ENCODE measurements at regions not wholly inside any gene's neighbourhood (a gene's known extent, or its start where the extent isn't known, plus 50 kb on each side); places are given as distances from the start of the nearest gene placed in this dataset.
"Not testable (repeated sequence)": the region's sequence is repeated elsewhere in the genome, so short reads cannot be mapped to it uniquely, and the experiment has no call there.

DNA sequence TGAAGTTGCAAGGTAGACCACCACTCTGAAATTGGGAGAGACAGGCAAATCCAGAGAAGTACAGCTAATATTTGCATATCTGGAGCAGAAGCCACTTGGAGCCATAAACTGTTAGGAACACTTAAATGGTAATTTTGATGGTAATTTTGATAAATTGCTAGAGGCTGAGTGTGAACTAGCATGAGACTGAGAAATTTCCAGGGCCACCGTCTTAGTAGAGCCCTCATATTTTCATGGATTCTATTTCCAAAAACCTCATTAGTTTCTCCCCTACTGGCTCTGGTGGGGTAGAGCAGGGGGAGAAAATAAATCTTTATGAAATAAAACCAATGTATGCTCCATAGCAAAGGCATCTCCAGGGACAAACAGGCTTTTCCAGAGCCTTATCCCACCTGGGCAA is 429.4 kb upstream of the DIPK2B start:
- no peak for DNase-seq

- DNase-seq: no peak
Observed at GRCh38 chrX:45628041-45628440, 427.4 kb upstream of the DIPK2B start.

DNA sequence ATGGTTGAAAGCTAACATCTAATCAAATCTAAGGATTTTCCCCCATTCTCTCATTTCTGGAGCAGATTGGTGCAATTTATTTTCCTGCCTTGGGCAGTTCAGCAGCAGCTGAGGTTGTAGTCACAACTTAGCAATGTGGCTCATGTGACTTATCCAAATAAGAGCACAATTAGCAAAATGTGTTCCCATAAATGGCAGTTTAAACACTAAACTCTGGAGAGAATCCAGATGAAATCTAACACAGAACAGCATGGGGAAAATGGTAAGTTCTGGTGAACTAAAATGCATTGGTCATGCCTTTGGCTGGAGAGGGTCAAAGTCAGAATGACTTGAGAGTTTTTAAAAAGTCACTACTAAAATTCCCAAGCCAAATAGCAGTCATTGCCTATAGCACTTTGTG is 422.6 kb upstream of the DIPK2B start:
- no peak for DNase-seq

GRCh38 chrX:45622538-45622937 is 421.9 kb upstream of the DIPK2B start:
- DNase-seq: no peak

- no peak for DNase-seq
Observed at GRCh38 chrX:45622042-45622423, 421.4 kb upstream of the DIPK2B start.

DNA sequence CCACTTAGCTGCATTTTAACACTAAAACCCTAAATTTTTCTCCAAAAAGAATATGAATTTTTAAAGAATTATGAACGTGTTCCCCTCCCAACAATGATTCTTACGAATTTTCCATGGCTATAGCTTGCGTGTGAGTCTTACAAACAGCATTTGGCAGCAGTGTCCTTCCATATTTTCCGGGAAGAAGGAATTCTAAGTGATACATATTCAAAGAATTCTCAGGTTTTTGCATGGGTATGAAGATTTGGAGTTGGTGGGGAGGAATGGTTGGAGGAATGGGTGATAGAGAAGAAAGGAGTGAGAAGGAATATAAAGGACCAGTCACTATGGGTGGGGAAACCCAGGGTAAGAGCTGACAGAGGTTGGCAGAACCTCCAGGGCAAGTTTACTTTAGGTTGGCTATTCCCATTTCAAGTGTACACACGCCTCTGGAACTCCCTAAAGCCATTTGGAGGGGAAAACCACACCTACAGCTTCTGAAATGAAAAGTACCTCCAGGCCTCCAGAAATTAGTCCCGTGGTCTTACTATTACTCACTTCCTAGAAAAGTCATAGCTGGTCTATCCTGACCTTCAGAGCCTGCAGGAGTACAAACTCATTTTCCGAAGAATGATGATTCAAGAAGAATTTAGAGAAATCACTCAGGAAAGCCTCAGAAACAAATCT is 420.8 kb upstream of the DIPK2B start:
- no peak for DNase-seq

DNA sequence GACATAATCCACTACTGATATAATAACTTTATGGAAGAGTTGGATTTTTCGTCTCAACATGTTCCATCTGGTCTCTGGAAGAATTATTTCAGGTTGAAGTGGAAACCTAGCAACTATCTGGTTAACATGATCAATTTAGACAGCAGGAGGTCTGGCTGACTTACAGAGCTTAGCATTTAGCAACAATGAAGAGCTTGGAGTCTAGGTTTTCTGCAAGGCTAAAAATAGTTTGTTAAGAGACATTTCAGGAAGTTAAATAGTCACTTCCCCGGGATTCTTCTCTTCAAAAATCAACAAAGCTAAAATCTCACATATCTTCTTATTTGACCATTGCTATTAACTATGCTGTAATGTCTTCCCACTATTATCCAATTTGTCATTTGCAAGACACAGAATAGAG is 418.6 kb upstream of the DIPK2B start:
- no peak for DNase-seq

DNA sequence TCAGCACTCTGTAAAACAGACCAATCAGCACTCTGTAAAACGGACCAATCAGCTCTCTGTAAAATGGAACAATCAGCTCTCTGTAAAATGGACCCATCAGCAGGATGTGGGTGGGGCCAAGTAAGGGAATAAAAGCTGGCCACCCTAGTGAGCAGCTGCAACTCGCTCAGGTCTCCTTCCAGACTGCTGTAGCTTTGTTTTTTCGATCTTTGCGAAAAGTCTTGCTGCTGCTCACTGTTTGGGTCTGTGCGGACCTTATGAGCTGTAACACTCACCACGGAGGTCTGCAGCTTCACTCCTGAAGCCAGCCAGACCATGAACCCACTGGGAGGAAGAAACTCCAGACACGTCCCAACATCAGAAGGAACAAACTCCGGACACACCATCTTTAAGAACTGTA is 414.9 kb upstream of the DIPK2B start:
- not testable (repeated sequence) for DNase-seq

- DNase-seq: no peak
Observed at GRCh38 chrX:45614853-45615252, 414.2 kb upstream of the DIPK2B start.

- DNase-seq: no peak
Observed at GRCh38 chrX:45602151-45602550, 401.5 kb upstream of the DIPK2B start.

DNA sequence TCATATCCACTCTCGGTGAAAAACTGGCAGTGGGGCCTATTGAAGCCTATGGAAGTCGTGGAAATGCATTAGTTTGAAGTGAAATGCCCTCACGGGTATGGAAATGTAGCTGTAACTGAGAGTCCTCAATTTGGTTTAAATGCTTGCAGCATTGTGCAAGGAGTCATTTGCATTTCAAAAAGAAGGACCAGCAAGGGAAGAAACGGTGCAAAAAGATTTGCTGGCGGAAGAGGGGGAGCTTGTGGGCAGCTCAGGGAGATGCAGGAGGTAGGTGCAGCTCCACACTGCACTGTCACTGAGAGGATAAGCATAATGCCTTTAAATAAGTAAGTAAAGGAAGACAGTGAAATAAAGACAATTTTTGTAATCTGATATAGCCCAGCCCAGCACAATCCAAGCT is 400.4 kb upstream of the DIPK2B start:
- no peak for DNase-seq

GRCh38 chrX:45598861-45599260 is 398.2 kb upstream of the DIPK2B start:
- no peak for DNase-seq

DNA sequence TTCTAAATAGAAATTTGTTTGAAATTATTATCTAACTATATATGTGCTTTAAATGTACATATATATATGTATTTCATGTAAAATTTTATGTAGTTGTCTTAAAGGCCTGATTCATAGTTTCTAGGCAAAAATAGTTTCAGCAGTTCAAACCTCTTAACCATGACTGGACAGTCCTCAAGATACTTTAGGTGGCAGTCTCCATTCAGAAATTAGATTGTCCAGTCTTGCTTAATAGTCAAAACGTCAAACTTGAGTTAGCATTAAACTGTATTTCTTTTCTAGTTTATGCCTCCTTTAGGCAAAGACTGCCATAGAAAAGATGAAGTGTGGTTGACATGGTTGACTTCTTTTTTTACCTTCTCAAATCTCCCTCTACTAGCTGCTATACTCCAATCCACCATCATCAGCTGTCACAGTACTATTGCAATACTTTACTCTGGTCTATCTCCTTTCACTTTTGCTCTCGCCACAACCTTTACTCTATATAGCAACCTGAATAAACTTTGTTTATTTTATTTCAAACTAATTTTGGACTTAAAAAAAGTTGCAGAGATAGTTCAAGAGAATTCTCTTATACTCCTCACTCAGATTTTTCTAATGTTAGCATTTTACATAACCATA is 395.6 kb upstream of the DIPK2B start:
- no peak for DNase-seq

DNA sequence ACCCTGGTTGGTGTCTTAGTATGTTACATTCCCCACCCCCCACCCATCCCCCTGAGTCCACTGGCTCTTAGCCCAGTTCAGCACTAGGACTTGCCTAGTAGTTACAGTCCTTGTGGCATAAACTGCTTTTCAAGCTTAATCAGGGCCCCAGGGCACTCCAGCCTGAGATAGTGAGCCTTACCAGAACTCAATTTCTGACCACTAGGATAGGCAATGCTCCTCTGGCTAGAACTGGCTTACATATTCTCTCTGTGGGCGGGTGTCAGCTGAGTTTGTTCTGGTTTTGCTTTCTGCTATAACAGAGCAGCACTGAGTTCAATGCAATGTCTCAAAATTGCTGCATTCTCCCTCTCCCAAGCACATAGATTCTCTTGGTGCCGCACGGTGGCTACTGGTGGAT is 391.4 kb upstream of the DIPK2B start:
- DNase-seq: no peak

DNA sequence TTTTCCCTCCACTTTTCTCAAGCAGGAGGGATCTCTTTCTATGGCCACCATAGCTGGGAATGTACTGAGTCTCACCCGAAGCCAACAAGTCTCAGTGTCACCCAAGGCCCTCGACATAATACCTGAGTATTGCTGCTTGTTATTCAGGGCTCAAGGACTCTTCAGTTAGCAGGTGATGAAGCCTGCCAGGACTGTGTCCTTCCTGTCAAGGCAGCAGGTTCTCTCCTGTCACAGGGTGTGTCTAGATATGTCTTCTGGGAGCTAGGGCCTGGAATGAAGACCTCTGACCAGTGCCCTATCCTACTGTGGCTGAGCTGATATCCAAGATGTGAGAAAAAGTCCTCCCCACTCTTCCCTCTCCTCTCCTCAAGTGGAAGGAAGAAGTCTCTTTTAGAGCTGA is 391.0 kb upstream of the DIPK2B start:
- DNase-seq: no peak

DNA sequence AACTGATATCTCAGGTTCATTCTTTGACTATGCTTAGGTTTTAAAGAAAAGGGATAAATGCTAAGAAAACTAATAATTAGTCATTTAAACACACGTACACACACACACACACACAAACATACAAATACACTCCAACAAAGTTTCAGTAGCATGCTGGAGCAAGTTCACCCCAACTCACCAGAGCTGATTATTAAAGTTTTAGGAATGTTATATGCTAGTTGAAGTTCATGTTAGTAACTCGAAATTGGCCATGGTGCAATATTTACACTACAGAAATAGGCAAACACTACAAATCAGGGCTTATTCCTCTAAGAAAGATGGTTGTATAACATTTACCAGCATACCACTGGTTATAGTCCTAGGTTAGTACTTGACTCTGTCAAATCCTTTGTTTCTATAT is 384.0 kb upstream of the DIPK2B start:
- no peak for DNase-seq

- no peak for DNase-seq
Observed at GRCh38 chrX:45577361-45577760, 376.7 kb upstream of the DIPK2B start.

DNA sequence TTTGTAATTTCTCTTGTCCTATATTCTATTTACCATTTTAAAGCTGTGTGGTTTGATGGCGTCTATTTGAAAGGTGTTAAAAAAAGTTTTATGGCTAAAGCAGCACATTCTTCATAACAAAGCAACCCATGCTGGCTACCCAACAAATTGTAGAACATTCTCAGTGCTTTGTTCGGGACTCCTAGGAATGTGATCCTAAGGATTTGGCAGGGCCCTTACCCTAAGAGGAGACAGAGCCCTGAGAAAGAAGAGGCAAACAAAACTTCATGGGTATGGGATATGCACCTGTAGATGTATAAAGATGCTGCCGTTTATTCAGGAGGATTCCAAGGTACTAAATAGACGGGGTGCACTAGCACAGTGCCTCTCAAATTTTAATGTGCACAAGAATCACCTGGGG is 370.8 kb upstream of the DIPK2B start:
- DNase-seq: no peak

GRCh38 chrX:45566456-45566855 is 365.8 kb upstream of the DIPK2B start:
- DNase-seq: no peak

GRCh38 chrX:45557387-45557786 is 356.7 kb upstream of the DIPK2B start:
- DNase-seq: no peak

GRCh38 chrX:45554736-45555135 is 354.1 kb upstream of the DIPK2B start:
- DNase-seq: no peak

DNA sequence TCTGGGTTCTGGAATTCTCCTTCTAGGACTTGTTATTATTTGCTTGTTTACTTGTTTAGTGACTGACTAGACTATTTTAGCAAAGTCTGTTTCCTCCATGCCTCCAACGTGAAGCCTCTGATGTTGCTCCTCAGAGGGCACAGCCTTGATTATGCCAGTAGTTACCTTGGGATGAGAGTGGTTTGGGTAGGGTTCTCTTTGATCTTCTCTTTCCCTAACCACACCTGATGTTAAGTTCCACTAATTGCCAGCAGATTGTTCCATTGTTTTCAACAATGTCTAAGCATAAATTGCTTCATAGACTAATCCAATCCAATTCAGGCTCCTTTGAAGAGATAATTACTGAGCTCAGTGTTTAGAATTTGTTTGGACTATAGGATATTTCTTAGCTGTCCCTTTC is 352.7 kb upstream of the DIPK2B start:
- DNase-seq: no peak

- not testable (repeated sequence) for DNase-seq
Observed at GRCh38 chrX:45546697-45547096, 346.0 kb upstream of the DIPK2B start.

DNA sequence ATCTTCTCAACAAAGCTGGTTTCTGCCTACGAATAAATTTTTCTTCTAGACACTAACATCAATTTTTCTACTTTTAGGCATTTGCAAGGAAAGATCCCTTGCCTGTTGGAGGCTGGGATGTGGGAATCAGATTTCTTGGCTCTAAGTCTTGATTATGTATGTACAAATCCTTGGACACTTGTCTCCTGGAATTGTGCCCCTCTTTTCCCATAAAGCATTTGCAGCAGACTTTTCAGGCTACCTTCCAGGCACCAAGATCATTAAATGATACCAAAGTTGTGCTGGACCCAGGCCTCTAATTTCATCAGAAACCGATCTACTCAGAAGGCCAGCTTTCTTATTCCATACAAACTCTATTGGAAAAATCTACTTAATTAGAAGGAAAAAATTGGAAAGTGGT is 339.5 kb upstream of the DIPK2B start:
- no peak for DNase-seq

DNA sequence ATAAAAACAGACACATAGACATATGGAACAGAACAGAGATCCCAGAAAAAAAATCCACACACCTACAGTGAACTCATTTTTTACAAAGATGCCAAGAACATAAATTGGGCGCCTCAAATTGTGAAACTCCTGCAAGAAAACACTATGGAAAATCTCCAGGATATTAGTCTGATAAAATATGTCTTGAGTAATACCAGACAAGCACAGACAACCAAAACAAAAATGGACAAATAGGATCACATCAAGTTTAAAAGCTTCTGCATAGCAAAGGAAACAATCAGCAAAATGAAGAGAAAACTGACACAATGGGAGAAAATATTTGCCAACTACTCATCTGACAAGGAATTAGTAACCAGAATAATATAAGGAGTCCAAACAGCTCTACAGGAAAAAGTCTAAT is 337.3 kb upstream of the DIPK2B start:
- no peak for DNase-seq
